Germinal center (tissue), 1 donor: ENCODE measurements at regions not wholly inside any gene's neighbourhood (a gene's known extent, or its start where the extent isn't known, plus 50 kb on each side); places are given as distances from the start of the nearest gene placed in this dataset.
"Not testable (repeated sequence)": the region's sequence is repeated elsewhere in the genome, so short reads cannot be mapped to it uniquely, and the experiment has no call there.

Experiments used
- DNase-seq: peaks from one replicate; pipeline ENCODE4 v3.0.0; 2012; ENCODE audit warnings: mixed read lengths, low spot score

- no peak for DNase-seq
Observed at GRCh38 chr22:49676783-49677494, 150.7 kb downstream of the BRD1 start.

GRCh38 chr22:49676230-49676629 is 151.4 kb downstream of the BRD1 start:
- no peak for DNase-seq

- DNase-seq = no peak
Observed at GRCh38 chr22:49674479-49675050, 153.1 kb downstream of the BRD1 start.

GRCh38 chr22:49673048-49673447 is 154.6 kb downstream of the BRD1 start:
- DNase-seq = no peak

GRCh38 chr22:49672014-49672516 is 155.6 kb downstream of the BRD1 start:
- no peak for DNase-seq

GRCh38 chr22:49671331-49672013 is 156.2 kb downstream of the BRD1 start:
- no peak for DNase-seq

- peak; percentile 55 for DNase-seq
Observed at GRCh38 chr22:49670456-49671330, 157.0 kb downstream of the BRD1 start.

GRCh38 chr22:49669969-49670455 is 157.7 kb downstream of the BRD1 start:
- not testable (repeated sequence) for DNase-seq

- DNase-seq = not testable (repeated sequence)
Observed at GRCh38 chr22:49669427-49669968, 158.2 kb downstream of the BRD1 start.

- DNase-seq = no peak
Observed at GRCh38 chr22:49668402-49668801, 159.3 kb downstream of the BRD1 start.

- DNase-seq = peak; percentile 75
Observed at GRCh38 chr22:49667236-49667635, 160.4 kb downstream of the BRD1 start.

- DNase-seq = no peak
Observed at GRCh38 chr22:49666146-49666809, 161.4 kb downstream of the BRD1 start.

- DNase-seq = no peak
Observed at GRCh38 chr22:49664891-49665290, 162.8 kb downstream of the BRD1 start.

GRCh38 chr22:49664371-49664881 is 163.2 kb downstream of the BRD1 start:
- DNase-seq = no peak

GRCh38 chr22:49663823-49664222 is 163.8 kb downstream of the BRD1 start:
- DNase-seq = no peak

GRCh38 chr22:49663311-49663711 is 164.4 kb downstream of the BRD1 start:
- no peak for DNase-seq

- no peak for DNase-seq
Observed at GRCh38 chr22:49662681-49663080, 165.0 kb downstream of the BRD1 start.

GRCh38 chr22:49660794-49661781 is 166.6 kb downstream of the BRD1 start:
- DNase-seq = peak; percentile 74

- no peak for DNase-seq
Observed at GRCh38 chr22:49660321-49660720, 167.4 kb downstream of the BRD1 start.

- DNase-seq = no peak
Observed at GRCh38 chr22:49659924-49660315, 167.8 kb downstream of the BRD1 start.
